Hematopoietic multipotent progenitor cell (in vitro differentiated cells): ENCODE measurements at regions not wholly inside any gene's neighbourhood (a gene's known extent, or its start where the extent isn't known, plus 50 kb on each side); places are given as distances from the start of the nearest gene placed in this dataset.

Source experiments
- DNase-seq, 3 donors: peaks; one replicate each; pipeline ENCODE4 v3.0.0-alpha.2; 2011 to 2015; ENCODE audit warnings: low read depth in 2 of 3, low spot score in 2 of 3

DNA sequence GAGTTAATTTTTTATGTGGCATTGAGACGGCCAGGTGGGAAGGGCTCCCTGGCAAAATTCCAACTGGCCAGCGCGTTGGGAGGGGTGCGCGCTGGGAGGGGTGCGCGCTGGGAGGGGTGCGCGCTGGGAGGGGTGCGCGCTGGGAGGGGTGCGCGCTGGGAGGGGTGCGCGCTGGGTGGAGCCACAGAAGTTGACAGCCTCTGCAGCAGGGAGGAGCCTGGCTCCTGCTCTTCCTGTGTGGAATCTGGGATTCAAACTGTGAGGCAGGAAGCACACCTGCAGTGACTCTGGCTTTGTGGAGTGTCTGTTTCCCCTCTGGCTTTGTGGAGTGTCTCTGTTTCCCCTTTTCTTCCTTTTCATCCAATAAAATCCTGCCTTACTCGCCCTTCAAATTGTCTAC lies 147.9 kb upstream of the CBLN2 start:
- no peak for DNase-seq

DNA sequence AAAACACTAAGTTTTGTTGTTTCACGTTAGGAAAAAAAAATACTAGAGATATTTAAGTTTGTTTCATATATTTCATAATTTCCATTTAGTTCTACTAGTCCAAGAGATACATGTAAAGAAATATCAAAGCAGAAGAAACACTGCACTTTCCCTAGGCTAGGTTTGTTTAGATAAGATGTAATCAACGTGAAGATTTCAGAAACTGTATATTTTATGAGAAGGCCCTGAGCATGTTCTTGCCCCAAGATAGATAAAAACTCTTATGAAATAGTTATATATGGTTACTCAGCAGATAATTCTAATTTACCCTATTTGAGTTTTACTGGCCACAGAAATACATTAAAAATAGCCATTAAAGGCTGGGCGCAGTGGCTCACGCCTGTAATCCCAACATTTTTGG lies 143.6 kb upstream of the CBLN2 start:
- DNase-seq = no peak

DNA sequence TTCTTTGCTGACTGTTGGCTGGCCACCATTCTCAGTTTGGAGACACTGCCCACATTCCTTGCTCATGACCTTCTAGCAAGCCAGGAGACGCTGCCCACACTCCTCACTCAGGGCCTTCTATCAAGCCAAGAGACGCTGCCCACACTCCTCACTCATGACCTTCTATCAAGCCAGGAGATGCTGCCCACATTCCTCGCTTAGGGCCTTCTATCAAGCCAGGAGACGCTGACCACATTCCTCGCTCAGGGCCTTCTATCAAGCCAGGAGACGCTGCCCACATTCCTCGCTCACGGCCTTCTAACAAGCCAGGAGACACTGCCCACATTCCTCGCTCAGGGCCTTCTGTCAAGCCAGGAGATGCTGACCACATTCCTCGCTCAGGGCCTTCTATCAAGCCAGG lies 131.3 kb upstream of the CBLN2 start:
- no peak for DNase-seq

DNA sequence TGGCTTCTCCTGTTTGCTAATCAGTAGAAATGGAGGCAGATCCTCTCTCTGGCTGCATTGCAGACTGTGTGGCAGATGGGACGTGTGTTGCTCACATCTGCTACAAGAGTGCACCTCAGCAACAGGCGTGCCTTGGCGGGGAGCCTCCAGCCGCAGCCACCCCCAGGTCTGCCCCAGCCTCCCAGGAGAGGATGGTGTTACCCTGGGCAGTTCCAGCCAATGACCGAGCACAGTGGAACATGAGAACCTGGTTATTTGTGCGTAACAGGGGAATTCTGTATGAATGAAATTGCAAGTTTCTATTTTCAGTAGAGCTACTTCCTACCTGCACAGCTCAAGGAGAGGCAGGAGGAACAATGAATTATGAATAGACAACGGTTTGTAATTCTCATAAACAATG lies 130.6 kb upstream of the CBLN2 start:
- no peak for DNase-seq

DNA sequence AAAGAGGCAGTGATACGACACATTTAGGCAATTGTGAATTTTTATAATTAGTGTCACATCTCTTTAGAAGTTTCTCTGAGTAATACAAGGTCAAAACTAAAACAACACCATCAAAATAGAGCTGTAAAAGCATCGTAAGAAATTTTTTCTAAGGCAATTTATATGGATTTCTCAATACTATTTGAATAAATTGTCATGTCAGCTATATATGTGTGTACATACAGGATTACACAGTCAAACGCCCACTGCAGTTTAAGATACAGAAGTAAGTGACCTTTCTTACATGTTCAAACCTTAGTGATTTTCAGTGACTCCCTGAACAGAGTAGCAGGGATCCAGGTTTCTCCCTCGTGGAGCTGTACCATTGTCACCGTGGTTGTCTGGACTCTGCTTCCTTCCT lies 129.1 kb upstream of the CBLN2 start:
- DNase-seq = no peak

DNA sequence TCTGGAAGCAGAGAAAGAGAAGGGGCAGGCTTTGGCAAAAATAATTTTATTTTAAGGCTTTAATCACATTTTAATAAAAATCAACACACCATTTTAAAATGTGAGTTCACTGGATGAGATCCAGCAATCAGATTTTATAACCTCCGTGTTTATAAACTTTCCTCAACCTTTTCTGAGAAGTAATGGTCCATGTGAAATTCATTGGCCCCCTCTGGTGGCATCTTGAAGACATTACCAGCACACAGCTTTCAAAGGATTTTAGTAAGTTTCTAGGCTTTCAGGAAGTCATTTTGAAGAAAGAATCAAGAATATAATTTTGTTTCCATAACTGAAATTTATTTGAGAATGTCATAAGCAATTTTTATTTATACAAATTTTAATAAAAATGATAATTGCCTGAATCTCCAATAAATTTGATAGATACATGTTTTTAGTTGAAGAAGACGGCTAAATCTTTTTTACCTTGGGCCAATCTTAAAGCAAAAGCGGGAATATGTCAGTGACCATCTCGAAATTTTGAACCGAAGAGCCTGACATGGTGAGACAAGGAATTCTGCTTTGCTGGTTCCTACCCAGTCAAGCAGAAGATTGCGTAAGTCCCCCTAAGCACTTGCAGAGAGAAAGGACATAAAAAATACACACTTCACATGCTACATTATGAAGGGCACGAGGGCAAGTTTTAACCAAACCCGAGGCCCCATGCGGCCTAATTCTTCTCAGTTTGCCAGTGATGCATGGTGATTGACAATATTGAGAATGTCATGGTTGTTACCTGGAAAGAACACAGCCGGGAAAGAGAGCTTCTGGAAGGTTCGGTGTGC lies 128.4 kb upstream of the CBLN2 start:
- DNase-seq = peak in 2 of 3 donors; percentile 16 to 56

DNA sequence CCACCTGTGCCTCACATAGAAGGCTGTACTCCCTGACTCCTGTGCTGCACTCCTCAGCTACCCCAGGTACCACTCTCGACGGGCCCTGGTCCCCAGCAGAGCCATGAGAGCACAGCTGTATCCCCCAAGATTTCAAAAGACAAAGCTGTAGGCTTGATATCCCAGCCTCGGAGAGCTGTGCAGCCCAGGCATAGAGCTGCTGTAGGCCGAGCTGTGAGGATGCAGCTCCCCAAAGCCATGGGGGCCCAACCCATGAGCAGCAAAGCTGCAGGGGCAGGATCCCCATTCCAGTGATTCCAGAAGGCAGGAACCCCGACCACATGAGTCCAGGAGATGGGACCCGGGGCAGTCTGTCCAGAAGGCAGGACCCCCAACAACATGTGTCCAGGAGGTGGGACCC lies 123.8 kb upstream of the CBLN2 start:
- DNase-seq = no peak

DNA sequence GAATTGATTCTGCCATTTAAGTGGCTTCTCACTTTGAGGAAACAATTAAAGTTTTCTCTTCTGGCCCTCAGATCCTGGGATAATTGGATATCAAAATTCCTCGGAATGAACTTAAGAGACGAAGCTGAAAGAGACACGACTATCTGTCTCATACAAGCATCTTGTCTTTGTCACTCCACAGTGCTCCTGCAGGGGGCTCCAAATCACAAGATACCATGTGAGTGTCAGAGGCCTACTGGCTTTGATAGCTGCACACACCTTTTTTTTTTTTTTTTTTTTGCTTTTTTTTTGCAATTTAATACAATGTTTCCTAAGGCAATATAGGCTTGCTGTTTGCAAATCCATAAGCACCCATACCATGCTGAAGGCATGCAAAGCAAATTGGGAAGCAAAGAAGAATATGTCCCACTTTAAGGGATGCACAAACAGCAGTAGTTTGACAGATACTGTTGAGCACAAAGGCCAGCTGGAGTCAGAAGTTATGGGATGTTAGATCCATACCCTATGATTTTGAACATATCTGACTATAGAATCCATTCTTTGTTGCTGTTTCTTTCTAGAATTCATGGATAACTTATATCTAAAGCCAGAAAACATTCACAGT lies 109.0 kb upstream of the CBLN2 start:
- DNase-seq = peak in 2 of 3 donors; percentile 25 to 63

DNA sequence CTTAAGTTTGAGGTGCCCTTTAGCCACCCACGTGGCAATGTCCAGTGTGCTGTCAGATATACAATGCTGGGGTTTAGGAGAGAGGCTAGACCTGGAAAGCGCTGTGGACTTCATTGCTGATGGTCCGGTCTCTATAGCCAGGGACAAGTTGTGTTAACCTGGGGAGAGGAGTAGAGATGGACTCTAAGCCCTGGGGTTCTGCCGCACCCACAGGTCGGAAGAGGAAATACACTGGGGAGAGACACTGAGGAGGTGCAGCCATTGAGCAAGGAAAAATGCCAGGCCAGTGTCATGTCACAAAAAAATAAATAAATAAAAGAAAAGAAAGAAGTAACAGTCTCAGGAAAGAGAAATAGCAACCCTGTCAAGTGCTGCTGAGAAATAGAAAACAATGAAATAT lies 106.9 kb upstream of the CBLN2 start:
- no peak for DNase-seq

DNA sequence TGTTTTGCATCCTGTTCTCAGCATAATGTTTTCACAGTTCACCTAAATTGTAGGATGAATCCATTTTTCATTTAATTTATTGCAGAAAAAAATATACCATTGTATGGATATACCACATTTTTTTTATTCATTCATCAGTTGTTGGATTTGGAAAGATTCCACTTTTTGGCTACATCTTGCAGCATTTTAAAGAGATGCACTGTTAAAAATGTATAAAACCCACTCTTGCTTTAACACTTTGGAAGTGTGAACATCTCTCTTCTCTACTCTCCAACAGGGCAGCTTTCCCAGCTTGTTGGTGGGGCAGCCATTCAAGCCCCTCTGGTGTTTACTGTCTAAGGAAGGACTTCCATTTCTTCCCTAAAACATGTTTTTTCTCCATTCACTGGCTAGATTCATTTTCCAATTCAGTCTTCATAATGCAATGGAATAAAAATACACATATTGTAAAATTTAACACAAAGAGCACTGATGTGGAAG lies 104.4 kb upstream of the CBLN2 start:
- DNase-seq = no peak

DNA sequence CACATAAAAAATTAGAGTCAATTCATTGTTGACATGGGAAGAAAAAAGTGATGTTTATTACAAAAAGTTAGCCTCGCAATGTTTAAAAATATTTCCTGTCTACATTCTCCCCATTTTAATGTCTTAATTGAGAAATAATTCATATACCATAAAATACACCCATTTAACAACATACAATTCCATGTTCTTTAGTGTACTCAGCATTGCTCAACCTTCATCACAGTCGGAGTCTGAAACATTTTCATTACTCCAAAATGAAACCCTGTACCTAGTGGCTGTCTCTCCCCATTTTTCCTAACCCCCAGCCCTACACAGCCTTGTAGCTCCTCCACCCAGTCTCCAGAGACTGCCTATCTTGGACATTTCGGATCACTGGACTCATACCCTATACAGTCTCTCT lies 103.9 kb upstream of the CBLN2 start:
- DNase-seq = no peak

DNA sequence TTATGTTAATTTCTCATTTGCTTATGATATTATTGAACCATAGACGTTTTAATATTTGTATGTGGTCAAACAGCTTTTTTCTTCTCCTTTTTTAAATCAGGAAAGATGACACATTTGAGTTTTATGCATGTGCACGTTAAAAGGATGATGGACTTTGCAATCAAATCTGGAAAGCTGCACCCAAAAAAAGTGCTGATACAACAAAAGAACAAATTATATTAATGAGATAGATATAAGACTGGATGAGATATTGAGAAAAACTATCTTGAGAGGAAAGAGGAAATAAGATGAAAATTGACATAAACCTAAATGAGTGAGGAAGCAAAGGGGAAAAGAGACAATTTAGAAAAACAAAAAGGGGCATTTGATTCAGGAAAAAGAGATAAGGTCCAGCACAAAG lies 96.4 kb upstream of the CBLN2 start:
- DNase-seq = no peak

DNA sequence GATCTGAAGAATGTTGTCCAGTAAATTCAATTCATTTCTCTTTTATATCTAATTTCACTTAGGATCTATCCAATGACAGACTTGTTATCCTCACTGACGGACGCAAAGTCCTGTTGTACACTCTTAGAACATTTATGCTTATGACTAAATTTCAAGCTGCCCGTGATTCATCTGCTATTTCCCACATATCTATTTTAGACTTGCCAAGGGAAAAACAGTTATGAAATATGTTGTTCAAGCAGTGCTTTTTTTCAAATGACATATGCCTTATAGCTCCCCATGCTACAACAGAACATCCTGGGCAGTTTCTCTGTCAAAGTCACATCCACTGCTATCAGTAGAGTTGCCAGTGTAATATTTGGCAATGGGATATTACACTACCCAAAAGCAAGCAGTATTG lies 94.2 kb upstream of the CBLN2 start:
- no peak for DNase-seq

DNA sequence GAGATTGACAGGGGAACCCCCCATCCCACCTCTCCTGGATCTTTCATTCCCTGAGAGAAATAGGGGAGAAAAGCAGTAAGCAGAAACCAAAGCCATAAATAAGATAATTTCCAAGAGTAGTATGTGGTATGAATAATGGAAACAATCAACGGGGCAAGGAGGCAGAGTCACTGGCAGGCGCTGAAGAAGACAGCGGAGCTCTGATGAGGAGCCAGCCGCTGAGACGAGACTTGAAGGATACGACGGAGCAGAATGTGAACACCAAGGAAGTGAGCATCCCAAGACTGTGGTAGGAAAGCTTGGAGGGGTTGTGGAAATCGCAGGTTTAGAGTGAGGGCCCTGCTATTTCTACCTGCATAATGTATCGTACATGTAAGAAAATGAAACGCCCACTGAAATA lies 93.6 kb upstream of the CBLN2 start:
- DNase-seq = no peak

DNA sequence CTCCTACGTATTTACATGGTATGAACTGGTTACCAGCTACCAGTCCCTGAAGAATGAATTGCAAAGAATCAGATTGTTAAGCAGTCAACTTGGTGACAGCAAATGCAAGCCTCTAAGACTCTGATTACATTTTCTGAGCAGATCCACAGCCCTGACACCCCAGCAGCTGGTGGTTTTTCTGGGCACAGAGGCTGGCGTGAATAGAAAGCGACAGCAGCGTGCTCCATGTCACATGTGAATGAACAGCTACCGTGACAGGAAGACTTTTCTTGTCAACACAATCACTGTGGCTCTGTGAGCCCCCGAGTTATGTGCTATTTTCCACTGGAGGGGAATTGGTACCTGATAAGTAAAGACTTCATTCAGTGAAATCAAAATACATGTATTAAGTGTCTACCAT lies 93.2 kb upstream of the CBLN2 start:
- DNase-seq = no peak

DNA sequence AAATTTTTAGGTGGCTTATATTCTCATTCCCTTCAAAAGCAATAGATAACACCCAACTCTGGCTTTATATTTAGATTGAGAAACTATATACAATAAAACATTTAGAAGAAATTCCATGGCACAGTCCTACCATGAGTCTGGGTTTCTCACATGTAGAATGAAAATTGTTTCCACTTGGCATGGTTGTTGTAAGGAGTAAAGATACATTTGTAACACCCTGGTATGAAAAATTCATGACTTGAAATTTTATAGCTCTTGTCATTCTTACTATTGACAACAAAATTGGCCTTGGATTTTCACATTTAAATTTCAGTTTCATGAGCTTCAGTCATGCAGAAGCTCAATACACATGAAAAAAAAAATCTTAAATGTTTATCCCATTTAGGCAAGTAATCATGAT lies 92.5 kb upstream of the CBLN2 start:
- no peak for DNase-seq

DNA sequence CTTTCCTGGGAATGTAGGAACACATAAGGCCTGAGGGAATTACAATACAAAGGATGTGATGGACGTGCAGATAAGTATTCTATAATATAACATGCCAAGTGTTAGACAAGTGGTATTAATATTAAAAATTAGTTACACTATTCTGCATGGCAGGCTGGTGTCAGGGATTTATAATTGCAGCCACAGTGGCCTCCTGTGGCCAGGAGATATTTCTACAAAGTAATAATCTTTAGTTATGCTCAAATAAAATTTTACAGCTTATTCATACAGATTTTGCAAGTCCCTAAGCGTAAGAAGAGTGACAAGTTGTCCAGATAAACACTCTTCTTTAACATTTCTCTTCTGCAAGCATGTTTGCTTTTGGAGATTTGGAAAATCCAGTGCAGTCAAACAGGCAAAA lies 90.4 kb upstream of the CBLN2 start:
- no peak for DNase-seq

DNA sequence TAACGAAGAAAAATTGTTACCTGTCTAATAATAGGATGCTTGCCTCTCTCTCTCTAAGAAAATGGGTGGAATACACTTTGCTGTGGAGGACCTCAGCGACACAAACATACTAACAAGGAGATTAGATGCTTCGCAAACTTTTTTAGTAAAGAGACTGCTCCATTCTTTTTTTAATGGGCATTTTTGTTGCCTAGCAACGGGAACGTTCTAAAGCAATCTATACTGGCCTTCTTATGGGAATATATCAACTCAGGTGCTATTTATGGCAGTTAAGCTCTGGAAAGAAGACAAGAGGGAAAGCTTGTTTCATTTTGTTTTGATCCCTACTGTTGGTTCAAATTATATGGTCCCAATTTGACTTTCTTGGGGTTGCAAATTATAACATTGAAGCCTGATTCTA lies 86.8 kb upstream of the CBLN2 start:
- DNase-seq = no peak

DNA sequence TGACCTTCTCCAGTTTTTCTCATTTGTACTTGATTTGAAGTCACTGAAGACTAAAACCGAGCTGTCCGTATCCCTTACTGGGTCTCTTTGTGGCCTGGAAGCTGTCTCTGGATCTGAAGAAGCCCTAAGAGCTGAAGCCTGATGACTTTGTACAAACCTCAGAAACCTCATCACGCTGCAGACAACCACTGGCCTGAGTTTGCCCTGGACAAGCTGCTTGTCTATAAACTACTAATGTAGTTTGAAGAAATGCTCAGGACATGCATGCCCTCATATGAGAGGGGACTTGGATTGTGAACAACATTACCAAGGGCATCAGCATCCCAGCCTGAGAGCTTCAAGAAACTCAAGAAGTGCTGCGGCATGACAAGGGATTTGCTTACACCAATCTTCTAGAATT lies 79.3 kb upstream of the CBLN2 start:
- DNase-seq = no peak

DNA sequence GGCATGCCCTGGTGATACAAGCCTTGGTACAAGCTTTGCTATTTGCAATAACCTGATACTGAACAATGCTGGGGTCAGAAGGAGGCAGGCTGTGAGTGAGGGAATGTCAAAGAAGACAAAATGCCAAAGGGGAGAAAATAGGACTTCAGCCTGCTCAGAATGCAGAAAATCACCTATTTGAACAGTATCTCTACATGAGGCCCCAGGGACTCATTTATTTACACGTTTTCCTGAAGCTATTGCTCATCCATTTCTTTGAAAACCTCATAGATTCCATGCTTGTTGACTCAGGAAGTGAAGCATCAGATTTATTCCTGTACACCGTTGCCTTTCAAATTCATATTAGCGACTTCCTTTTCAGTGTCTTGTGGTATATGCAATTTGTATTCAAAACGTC lies 69.4 kb upstream of the CBLN2 start:
- no peak for DNase-seq

DNA sequence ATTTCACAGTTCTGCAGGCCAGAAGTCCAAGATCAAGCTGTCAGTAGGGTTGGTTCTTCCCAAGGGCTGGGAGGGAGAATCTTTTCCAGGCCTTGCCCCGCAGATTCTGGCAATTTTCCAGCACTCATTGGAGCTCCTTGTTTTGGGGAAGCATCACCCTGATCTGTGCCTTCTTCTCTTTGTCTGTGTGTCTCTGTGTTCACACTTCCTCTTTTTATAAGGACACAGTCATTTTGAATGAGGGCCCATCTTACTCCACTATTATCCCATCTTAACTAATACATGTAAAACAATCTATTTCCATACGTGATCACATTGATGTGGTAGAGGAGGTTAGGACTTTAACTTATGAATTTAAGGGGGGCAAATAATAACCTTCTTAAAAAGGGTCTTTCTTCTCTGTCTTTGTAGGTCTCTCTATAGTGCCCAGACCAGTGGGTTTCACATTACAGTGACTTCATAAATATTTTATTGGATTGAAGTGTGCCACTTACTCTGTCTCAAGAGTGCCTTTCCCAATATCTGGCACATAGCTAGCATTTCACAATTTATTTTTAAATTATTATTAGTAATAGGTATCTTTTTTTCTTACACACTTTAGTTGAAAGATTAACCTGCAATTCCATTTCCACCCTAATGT lies 68.9 kb upstream of the CBLN2 start:
- DNase-seq = no peak

DNA sequence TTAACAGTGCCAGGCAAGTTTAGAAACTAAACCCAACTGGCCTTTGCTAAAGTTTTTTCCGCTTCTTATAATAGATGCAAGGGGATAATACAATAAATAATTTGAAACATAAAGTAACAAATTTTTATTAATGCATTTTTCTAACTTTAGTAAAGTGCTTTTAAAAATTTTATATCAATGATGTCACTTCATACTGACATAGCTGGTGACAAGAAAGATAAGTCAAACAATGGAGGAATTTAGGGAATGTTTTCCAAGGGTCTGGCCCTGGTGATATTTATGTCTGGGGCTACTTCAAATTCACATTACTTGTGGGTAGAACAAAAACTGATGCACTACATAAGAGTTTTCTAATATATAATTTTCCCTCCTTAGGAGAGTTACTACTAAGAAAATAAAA lies 61.2 kb upstream of the CBLN2 start:
- no peak for DNase-seq
